Kidney glomerular epithelial cell (primary cell): ENCODE measurements at regions not wholly inside any gene's neighbourhood (a gene's known extent, or its start where the extent isn't known, plus 50 kb on each side); places are given as distances from the start of the nearest gene placed in this dataset.

Source experiments
- DNase-seq: peaks from one replicate; lab custom pipeline; 2025; lab: John Stamatoyannopoulos, UW

DNA sequence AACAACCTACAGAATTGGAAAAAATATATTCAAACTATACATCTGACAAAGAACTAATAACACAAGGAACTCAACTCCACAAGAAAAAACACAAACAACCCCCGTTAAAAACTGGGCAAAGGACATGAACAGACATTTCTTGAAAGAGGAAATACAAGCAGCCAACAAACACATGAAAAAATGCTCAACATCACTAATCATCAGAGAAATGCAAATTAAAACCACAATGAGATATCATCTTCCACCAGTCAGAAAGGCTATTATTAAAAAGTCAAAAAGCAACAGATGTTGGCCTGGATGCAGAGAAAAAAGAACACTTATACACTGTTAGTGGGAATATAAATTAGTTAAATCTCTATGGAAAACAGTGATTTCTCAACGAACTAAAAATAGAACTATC lies 82.6 kb upstream of the CCDC91 start:
- no peak for DNase-seq

DNA sequence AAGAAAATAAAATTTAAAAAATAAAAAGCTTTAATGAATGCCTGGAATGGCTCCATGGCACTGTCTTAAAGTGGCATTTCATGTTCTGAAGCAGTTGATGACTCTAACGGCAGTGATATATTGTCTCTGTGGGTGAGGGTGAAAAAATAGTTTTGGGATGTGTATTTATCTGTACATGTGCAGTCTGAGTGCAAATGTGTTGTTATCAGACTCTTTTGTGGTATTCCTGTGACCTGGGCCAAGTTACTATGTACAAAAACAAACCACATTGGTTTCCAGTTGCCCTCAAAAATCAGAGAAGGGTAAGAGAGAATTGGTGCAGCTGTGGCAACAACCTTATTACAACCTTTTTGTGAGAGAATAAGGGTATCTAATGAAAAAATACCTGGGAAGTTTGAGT lies 81.7 kb upstream of the CCDC91 start:
- DNase-seq = no peak

DNA sequence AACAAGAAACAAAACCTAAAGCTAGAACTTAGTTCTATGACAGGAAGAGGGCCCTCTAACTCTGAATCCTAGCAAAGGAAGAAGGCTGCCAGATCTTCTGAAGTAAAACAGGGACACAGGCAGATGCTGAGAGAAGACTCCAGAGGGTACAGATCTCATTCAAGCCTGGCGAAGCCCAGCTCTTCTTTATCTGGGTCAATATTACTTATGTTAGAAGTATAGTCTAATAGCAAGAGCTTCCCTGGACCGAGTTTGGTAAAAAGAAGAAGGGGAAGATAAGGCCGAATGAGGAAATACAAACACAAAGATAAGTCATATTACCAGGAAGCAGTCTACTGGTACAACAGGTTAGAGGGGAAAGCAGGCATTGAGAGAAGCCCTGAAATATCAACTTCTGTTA lies 79.9 kb upstream of the CCDC91 start:
- no peak for DNase-seq

DNA sequence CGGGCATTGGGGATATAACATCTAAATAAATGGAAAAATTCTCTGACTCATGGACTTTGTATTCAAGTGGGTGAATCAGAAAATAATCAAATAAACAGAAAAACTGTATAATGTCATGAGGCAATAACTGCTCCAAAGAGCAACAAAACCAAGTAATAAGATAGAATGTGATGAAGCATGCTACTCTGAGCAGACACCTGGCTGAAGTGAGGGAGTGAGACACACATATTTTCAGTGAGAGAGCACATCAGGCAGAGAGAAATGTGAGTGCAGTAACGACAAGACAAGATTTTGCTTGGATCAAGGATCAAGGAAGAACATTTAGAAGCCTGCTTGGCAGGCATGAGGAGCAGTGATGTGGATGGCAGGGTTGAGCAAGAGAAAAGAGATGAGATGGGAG lies 75.8 kb upstream of the CCDC91 start:
- DNase-seq = peak; percentile 4

DNA sequence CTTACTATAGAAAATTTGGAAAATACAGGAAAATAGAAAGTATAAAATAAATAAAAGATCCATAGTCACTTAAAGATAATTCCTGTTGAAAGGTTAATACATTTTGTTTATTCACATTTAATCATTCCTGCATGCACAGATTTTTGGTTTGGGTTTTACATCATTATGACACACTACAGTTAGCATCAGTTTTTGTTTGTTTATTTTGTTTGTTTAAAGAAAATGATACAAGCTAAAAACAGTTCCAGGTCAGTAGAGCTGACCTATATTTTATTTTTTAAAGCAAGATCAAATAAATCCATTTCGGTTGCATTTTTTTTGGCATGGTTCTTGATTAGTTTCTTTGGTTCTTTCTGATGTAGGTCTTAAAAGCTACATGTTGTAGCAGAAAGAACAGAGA lies 68.8 kb upstream of the CCDC91 start:
- no peak for DNase-seq

DNA sequence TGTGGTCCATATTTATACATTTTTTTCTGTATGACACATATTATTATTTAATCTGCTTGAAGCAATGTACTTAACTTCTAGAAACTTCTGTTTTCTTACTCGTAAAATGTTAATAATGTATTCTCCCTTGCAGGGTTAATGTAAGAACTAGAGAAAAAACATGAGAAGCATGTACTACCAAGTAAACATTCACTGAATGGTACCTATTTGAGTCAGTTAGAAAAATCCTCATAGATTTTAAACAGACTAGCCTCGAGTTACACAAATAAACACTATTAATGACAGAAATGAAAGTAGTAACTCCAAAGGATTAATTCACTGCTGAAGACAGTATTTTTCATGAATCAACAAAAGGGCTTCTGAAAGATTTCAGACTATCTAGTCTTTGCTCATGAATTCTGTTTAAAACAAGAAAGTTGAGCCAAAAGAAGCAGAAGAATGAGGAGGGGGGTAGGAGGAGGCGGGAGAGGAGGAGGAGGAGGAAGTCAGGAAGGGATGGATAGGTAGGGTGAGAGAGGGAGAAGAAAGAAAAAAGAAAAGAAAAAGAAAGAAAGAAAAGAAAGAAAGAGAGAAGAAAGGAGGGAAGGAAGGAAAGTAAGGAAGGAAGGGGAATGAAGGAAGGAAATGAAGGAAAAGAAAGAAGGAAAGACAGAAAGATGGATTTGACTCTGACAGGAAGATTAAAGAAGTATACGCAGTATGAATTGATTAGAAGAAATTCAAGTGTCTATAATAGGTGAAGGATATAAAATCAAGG lies 68.2 kb upstream of the CCDC91 start:
- no peak for DNase-seq

DNA sequence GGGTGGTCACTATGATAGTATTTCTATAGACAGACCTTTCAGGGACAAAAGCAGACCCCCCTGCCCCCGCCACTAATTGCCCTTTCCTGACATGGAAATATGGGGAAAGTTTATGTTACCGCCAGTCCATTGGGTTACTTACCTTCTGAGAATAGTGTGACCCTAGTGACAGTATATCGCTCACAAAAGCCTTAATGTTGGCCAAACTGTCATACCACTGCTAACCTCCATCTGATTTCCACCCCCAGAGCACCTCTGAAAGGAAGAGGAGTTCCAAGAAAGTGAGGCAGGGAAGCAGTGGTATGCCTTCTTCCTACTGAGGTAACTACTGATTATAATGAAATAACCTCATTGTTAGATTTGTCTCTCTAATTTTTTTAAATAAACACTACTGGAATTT lies 67.5 kb upstream of the CCDC91 start:
- DNase-seq = no peak

DNA sequence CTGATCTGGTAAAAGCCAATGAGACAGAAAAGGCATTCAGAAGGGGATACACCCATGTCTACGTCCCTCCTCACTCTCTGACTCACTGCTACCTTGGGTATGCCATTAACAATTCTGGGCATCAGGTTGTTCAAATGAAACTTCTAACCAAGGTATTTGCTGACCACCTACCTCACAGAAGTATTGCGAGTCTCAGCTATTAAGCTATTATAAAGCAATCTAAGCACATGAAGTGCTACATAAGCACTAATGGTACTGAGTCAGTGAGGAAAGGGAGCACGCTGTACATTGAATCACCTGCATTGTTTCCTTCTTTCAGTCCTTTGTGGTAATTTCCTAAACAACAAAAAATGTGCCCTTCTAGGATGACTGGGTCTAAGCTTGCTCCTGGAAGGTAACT lies 62.8 kb upstream of the CCDC91 start:
- no peak for DNase-seq

DNA sequence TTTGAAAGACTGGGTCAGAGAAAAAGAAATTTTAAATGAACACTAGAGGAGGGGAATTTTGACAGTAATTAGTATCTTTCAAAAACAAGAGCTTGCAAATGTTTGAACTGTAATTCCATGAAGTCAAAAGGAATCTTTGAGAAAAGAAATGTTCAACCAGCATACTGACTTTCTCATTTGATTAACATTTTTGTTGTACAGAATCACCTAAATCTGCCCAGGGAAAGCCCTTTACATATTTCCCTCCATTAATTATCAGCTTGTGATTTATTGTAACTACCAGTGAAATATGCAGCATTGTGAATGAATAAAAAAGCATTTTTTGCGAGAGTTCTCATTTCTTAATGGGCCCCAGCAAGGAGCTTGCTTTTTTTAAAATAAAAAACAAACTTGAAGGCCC lies 61.2 kb upstream of the CCDC91 start:
- no peak for DNase-seq

DNA sequence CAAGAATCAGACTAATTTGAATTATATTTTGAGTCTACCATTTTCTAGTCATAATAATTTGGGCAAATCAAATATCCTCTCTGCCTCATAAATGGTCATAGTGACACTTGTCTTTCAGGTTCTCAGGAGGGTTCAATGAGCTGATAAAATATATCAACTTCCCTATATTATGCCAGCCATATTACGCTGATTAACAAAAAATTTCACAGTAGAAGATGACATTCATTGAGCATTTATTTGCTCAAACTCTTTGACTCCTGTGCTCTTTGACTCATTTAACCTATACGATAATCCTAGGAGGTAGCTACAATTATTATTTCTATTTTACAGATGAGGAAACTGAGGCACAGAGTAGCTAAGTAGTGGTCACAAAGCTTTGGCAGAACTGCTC lies 60.0 kb upstream of the CCDC91 start:
- DNase-seq = no peak

DNA sequence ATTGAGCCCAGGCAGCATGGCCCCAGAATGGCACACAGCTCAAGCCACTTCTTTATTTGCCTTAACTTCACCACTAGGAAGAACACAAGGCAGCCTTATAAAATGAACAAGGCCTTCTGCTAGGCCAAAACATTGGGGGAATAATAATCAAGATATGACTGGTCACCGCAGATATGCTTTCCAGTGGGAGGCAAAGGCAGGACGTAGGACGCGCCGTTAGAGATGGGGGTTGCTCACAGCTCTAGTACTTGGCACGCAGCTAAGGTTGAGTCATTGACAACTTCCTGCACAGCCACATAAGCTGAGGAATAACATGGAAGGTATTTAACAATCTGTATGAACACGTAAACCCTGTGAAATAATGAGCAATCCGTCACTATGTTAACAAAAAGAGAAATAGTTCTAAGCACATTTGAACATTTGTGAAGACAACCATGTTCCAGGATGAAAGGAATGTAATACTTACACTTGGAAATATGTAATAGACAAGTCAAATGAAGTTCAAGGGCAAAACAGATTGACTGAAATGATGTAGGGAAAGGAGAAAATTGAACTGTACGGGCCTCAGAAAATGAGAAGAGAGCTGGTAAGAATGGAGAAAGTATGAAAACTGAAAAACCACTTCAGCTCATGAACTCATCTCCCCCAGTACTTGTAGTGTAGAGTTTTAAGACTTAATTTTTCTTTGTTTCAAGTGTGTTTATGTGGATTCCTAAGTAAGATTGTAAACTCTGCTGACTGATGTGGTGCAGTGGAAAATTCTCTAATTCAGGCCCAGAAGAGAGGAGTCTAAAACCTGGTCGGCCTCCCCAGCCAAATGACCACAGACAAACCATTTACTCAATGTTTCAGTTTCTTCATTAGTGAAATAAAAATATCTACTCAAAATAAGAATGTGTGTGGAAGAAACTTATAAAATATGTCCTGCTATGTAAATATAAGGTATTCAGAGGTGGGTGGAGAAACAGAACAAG lies 59.3 kb upstream of the CCDC91 start:
- no peak for DNase-seq

DNA sequence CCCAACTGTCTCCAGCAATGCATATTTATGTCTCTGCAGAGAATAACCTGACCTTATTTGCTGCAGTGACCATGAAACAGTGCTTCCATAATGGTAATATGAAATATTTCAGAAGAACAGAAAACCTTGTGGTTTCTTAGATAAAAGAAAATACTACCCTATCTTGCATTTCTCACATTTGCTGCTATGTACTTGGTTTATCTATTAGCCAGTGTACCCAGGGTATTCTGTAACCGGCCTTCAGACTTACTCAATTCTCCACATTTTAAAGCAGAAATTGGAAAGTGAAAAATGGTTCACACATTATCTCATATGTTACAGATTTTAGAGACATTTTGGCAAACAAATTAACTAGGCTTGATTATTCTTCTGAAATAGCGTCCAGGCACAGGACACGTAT lies 57.9 kb upstream of the CCDC91 start:
- DNase-seq = no peak

DNA sequence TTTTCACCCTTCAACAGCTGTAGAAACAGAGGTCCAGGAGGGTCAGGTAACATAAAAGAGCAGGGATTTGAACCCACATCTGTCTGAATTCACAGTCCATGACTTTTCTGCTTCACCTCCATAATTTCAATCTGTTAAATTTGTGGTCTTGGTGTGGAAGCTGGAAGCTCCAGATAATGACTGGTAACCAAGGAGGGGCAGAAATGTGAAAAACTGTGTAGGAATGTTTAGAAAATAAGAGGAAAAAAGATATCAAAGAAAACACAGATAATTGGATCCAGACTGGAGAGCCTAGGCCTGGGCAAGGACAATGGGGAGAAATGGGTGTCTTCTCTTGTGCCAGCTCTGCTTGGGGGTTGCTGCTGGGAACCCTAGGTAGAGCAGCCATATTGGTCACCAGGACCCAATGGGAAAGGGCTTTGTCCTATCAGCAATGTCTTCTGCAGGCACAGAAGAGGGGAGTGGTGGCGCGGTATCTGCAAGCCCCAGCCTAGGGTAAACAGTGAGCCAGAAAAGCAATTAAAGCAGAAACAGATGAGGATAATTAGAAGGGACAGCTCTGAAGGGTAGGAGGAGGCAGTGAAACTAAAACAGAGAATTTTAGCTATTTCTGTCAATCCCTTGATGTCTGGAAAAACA lies 54.3 kb upstream of the CCDC91 start:
- no peak for DNase-seq

DNA sequence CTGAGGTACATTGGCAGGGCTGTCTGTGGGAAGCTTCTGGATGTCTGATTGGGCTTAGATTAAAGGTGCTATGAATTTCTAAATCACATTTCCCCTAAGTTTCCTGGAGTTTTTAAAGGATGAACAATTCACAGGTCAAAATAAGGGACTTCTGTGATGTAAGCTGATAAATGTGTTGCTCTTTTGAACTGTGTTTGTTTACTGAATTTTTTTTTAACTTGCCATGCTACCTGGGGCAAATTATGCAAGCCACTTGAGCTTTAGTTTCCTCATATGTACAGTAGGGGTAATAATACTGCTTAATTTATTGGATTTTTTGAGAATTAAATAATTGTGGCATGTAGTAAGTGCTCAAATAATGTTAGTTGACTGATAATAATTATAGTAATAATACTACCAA lies 52.8 kb upstream of the CCDC91 start:
- no peak for DNase-seq

DNA sequence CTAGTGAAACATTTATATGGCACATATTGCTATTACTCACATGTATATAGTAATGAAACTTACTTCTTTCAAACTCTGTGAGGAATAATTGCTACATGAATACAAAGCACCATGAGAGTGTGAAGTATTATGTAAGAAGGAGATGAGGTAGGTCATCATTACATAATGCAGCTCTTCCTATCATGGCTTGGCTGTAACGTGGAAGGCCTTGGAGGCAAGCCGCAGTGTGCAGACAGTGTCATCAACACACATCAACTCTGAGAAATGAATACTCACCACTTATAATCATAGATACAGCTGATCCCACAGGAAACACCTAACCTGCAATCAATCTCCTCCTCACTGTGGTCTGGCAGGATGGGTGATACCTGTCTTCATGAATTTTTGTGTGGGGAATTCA lies 49.9 kb upstream of the CCDC91 start:
- no peak for DNase-seq
